ENCODE measurements at regions not wholly inside any gene's neighbourhood (a gene's known extent, or its start where the extent isn't known, plus 50 kb on each side); places are given as distances from the start of the nearest gene placed in this dataset.

- no peak for ATAC-seq (ENCODE audit: insufficient read depth, low read depth)
- Histone ChIP-seq H3K27ac (ENCODE audit: low read length) (peak overlapping the region; percentile 45; the same call in 1 of the 2 replicates), H2AFZ (ENCODE audit: low read depth, low read length) (peak overlapping the region; percentile 76)
Observed at GRCh38 chr2:437180-437579, 149.3 kb upstream of the ALKAL2 start.

DNA sequence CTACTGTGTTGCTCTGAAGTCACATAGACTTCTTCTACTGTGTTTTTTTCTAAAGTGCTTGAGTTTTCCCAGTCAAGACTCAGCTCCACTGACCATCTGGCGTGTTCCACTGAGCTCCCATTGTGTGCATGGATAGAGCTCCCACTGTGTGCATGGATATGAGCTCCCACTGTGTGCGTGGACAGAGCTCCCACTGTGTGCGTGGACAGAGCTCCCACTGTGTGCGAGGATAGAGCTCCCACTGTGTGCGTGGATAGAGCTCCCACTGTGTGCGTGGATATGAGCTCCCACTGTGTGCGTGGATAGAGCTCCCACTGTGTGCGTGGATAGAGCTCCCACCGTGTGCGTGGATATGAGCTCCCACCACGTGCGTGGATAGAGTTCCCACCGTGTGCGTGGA is 148.3 kb upstream of the ALKAL2 start:
- no peak for TF ChIP-seq CTCF (IDR thresholded peaks at IDR 0.05; ENCODE audit: borderline replicate concordance, extremely low read depth, low read length, poor library complexity, severe bottlenecking)
- no peak for TF ChIP-seq EZH2 (IDR thresholded peaks at IDR 0.05; ENCODE audit: borderline replicate concordance, low read depth, low read length, severe bottlenecking)
- no peaks in the 10 kb centered on the region for H3K36me3 ChIP-seq (ENCODE audit: insufficient read depth, low read length)
- H4K20me1 ChIP-seq (ENCODE audit: insufficient read depth, low read length) = no peaks in the 10 kb centered on the region
- H3K27ac ChIP-seq (ENCODE audit: low read length) = no peak overlapping the region
- H3K9me3 ChIP-seq (ENCODE audit: insufficient read depth, low read length, severe bottlenecking) = no peaks in the 10 kb centered on the region
- H2AFZ ChIP-seq (ENCODE audit: low read depth, low read length) = no peak overlapping the region
- no peaks in the 10 kb centered on the region for H3K79me2 ChIP-seq (ENCODE audit: insufficient read depth, low read length)
- H3K4me1 ChIP-seq (ENCODE audit: insufficient read depth, low read length) = peaks cover 19% of the 10 kb centered on the region
- DNase-seq (no peak), ATAC-seq (ENCODE audit: insufficient read depth, low read depth) (no peak)
- no peaks in the 10 kb centered on the region for H3K27me3 ChIP-seq (ENCODE audit: insufficient read depth, low read length, poor library complexity)
- H3K4me2 ChIP-seq (ENCODE audit: insufficient read depth, low read length) = no peak overlapping the region
- H3K4me3 ChIP-seq (ENCODE audit: low read depth in 1 of 2, low read length in 2 of 2) = no peak overlapping the region
- no peak overlapping the region for H3K9ac ChIP-seq (ENCODE audit: low read depth, low read length)

More at GRCh38 chr2:437180-437579, 149.3 kb upstream of the ALKAL2 start:
- Histone ChIP-seq H3K27me3 (ENCODE audit: insufficient read depth, low read length, poor library complexity) (no peaks in the 10 kb centered on the region), H3K9ac (ENCODE audit: low read depth, low read length) (no peak overlapping the region; the same call in 1 of the 2 replicates), H3K36me3 (ENCODE audit: insufficient read depth, low read length) (no peaks in the 10 kb centered on the region), H3K4me1 (ENCODE audit: insufficient read depth, low read length) (peaks cover 19% of the 10 kb centered on the region), H4K20me1 (ENCODE audit: insufficient read depth, low read length) (no peaks in the 10 kb centered on the region), H3K4me3 (ENCODE audit: low read depth in 1 of 2, low read length in 2 of 2) (peak overlapping the region in 1 of 2 experiments; percentile 50; a peak in 2 of 4 replicates), H3K9me3 (ENCODE audit: insufficient read depth, low read length, severe bottlenecking) (no peaks in the 10 kb centered on the region), H3K79me2 (ENCODE audit: insufficient read depth, low read length) (no peaks in the 10 kb centered on the region), H3K4me2 (ENCODE audit: insufficient read depth, low read length) (peak overlapping the region; percentile 65)
- TF ChIP-seq EZH2 (IDR thresholded peaks at IDR 0.05; ENCODE audit: borderline replicate concordance, low read depth, low read length, severe bottlenecking) (no peak), CTCF (IDR thresholded peaks at IDR 0.05; ENCODE audit: borderline replicate concordance, extremely low read depth, low read length, poor library complexity, severe bottlenecking) (no peak)
- no peak for DNase-seq

- H3K4me1 ChIP-seq (ENCODE audit: insufficient read depth, low read length) = peaks cover 19% of the 10 kb centered on the region
- H3K9ac ChIP-seq (ENCODE audit: low read depth, low read length) = no peak overlapping the region
- no peaks in the 10 kb centered on the region for H3K36me3 ChIP-seq (ENCODE audit: insufficient read depth, low read length)
- DNase-seq (no peak), ATAC-seq (ENCODE audit: insufficient read depth, low read depth) (no peak)
- no peaks in the 10 kb centered on the region for H4K20me1 ChIP-seq (ENCODE audit: insufficient read depth, low read length)
- H2AFZ ChIP-seq (ENCODE audit: low read depth, low read length) = no peak overlapping the region
- TF ChIP-seq CTCF (IDR thresholded peaks at IDR 0.05; ENCODE audit: borderline replicate concordance, extremely low read depth, low read length, poor library complexity, severe bottlenecking) (no peak), EZH2 (IDR thresholded peaks at IDR 0.05; ENCODE audit: borderline replicate concordance, low read depth, low read length, severe bottlenecking) (no peak)
- H3K27ac ChIP-seq (ENCODE audit: low read length) = no peak overlapping the region
- no peaks in the 10 kb centered on the region for H3K79me2 ChIP-seq (ENCODE audit: insufficient read depth, low read length)
- no peak overlapping the region for H3K4me3 ChIP-seq (ENCODE audit: low read depth in 1 of 2, low read length in 2 of 2)
- no peak overlapping the region for H3K4me2 ChIP-seq (ENCODE audit: insufficient read depth, low read length)
- H3K27me3 ChIP-seq (ENCODE audit: insufficient read depth, low read length, poor library complexity) = no peaks in the 10 kb centered on the region
- H3K9me3 ChIP-seq (ENCODE audit: insufficient read depth, low read length, severe bottlenecking) = no peaks in the 10 kb centered on the region
Observed at GRCh38 chr2:434625-435024, 146.7 kb upstream of the ALKAL2 start.

GRCh38 chr2:433216-433615 is 145.3 kb upstream of the ALKAL2 start:
- Histone ChIP-seq H3K9me3 (ENCODE audit: insufficient read depth, low read length, severe bottlenecking) (no peaks in the 10 kb centered on the region), H4K20me1 (ENCODE audit: insufficient read depth, low read length) (no peaks in the 10 kb centered on the region), H3K9ac (ENCODE audit: low read depth, low read length) (no peak overlapping the region), H2AFZ (ENCODE audit: low read depth, low read length) (no peak overlapping the region), H3K36me3 (ENCODE audit: insufficient read depth, low read length) (no peaks in the 10 kb centered on the region), H3K27me3 (ENCODE audit: insufficient read depth, low read length, poor library complexity) (no peaks in the 10 kb centered on the region), H3K4me3 (ENCODE audit: low read depth in 1 of 2, low read length in 2 of 2) (no peak overlapping the region), H3K4me2 (ENCODE audit: insufficient read depth, low read length) (no peak overlapping the region), H3K79me2 (ENCODE audit: insufficient read depth, low read length) (no peaks in the 10 kb centered on the region), H3K4me1 (ENCODE audit: insufficient read depth, low read length) (peaks cover 14% of the 10 kb centered on the region), H3K27ac (ENCODE audit: low read length) (no peak overlapping the region)
- ATAC-seq (ENCODE audit: insufficient read depth, low read depth) = no peak
- no peak for TF ChIP-seq EZH2 (IDR thresholded peaks at IDR 0.05; ENCODE audit: borderline replicate concordance, low read depth, low read length, severe bottlenecking)
- no peak for TF ChIP-seq CTCF (IDR thresholded peaks at IDR 0.05; ENCODE audit: borderline replicate concordance, extremely low read depth, low read length, poor library complexity, severe bottlenecking)
- no peak for DNase-seq
